NCI-H2227 (cell line): ENCODE measurements at regions not wholly inside any gene's neighbourhood (a gene's known extent, or its start where the extent isn't known, plus 50 kb on each side); places are given as distances from the start of the nearest gene placed in this dataset.

Experiments
- DNase-seq: peaks from one replicate; lab custom pipeline; 2025; ENCODE audit not compliant: unreplicated experiment; lab: John Stamatoyannopoulos, UW

GRCh38 chr5:158413122-158413680 is 554.3 kb upstream of the CLINT1 start:
- DNase-seq, result no peak

- DNase-seq, result no peak
These were observed 552.0 kb upstream of the CLINT1 start for GRCh38 chr5:158410976-158411375.

DNA sequence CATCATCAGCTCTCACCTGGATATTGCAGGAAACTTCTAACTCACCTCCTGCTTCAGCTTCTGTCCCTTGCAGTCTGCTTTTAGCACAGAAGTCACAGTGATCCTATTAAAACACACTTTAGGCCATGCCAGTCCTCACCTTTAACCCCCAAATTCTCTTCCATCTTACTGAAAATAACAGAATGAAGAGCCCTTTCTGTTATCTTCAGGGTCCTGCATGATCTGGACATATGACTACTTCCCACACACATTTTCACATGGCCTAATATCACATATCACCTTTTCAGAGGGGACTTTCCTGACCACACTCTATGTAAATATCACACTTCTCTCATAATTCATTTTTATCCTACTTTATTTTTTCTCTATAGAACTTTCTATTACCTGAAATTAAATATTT is 550.6 kb upstream of the CLINT1 start:
- DNase-seq, result no peak

DNA sequence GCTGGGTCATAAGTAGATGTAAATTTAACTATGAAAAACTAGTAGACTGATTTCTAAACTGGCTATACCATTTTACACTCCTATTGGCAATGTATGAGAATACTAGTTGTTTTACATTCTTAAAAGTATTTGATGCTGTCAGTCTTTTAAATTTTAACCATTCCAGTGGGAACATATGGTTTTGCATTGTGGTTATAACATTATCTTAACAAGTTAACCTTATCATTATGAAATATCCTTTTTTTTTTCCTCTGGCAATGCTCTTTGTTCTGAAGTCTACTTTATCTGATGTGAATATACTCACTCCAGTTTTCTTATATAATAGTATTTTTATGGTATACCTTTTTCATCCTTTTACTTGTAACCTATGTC is 548.9 kb upstream of the CLINT1 start:
- no peak for DNase-seq

DNA sequence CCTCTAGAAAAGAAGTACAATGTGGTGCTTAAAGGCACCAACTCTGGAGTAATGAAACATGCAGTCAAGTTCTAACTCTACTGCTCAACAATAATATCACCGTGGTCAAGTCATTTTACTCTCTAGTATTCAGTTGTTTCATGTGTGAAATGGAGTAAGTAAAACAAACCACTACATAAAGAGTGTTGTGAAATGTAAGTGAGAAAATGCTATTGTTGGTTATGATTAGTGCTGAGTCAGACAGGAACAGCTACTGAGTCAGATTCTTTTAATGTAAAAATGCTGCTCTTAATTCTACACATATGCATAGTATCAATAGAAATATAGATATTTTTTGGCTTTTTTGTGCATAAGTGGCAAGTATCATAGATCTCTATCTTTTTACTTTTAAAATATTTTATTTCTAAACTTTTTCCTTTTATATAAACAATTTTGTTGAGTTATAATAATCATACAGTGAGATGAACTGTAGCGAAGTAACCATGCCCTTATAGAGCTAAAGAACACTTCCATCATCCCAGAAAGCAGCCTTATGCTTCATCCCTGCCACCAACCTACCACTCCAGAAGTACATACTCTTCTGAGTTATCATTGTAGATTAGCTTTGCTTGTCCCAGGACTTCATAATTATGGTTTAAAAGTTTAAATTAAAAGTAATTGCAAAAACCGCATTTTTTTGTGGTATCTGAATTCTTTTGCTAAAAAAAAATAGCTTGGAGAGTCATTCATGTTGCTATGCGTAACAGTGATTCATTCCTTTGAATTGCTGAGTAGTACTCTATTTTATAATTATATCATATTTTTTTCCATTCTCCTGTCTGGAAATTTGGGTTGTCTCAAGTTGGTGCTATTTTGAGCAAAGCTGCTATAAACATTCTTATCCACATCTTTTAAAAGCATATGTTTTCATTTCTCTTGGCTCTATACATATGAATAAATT is 548.2 kb upstream of the CLINT1 start:
- no peak for DNase-seq

GRCh38 chr5:158398360-158399201 is 539.6 kb upstream of the CLINT1 start:
- no peak for DNase-seq

- DNase-seq, result no peak
These were observed 538.3 kb upstream of the CLINT1 start for GRCh38 chr5:158397278-158397677.

GRCh38 chr5:158394102-158394501 is 535.2 kb upstream of the CLINT1 start:
- no peak for DNase-seq

GRCh38 chr5:158393457-158393856 is 534.5 kb upstream of the CLINT1 start:
- DNase-seq, result no peak

DNA sequence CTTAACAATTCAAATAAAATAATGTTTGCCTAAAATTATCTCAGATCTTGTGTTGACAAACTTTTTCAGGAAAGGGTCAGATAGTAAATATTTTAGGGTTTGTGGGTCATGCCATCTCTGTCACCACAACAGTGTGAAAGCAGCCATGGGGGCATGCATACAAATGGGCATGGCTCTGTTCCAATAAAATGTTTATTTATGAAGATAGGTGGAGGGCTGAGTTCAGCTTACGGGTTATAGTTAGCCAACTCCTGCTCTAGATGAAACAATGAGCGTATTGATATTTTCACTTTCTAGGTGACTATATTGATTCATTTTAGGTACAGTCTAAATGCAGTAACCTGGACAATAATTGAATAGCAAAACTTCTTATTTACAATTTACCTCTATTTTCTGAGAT is 533.8 kb upstream of the CLINT1 start:
- no peak for DNase-seq

DNA sequence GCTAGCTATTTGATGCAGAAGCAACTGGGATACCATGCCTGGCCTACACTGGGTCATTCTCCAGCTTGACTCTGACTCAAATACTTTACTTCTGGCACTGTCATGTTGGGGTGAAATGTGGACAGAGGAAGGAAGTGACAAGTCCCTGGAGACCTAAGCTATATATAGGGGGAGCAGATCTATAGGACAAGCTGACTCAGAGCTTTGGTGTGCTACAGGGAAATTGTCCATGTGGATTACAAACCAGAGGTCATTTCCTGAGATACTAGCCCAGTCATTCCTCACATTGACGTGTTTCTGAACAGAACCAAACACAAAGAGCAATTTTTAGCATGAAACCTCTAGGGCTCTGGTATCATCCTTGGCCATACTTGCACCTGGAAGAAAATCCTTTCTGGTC is 531.6 kb upstream of the CLINT1 start:
- no peak for DNase-seq

DNA sequence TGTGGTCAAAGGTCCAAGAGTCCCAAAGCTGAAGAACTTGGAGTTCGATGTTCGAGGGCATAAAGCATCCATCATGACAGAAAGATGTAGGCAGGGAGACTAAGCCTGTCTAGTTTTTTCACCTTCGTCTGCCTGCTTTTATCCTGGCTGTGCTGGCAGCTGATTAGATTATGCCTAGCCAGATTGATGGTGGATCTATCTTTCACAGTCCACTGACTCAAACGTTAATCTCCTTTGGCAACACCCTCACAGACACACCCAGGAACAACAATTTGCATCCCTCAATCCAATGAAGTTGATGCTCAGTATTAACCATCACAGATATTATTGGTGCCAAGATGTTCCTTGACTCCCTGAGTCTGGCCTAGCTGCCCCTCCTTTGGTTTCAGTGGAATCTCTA is 530.8 kb upstream of the CLINT1 start:
- no peak for DNase-seq

- no peak for DNase-seq
These were observed 529.1 kb upstream of the CLINT1 start for GRCh38 chr5:158388021-158388420.

DNA sequence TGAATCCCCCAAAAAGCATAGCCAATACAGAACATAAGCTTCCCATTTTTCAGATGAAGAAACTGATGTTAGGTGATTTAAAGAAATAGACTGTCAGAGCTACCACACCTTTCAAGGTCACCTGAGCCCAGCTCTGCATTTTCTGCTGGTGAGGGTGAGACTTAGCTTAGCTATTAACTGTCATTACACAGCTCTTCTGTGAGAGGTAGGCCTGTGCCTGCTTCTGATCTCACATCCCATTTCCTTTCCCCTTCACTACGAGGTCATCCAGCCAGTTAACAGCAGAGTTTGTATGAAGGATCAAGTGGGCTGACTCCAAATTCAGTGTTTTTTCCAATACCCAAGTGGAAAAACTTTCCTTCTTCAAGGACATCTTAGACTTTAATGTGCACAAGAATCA is 528.6 kb upstream of the CLINT1 start:
- no peak for DNase-seq

DNA sequence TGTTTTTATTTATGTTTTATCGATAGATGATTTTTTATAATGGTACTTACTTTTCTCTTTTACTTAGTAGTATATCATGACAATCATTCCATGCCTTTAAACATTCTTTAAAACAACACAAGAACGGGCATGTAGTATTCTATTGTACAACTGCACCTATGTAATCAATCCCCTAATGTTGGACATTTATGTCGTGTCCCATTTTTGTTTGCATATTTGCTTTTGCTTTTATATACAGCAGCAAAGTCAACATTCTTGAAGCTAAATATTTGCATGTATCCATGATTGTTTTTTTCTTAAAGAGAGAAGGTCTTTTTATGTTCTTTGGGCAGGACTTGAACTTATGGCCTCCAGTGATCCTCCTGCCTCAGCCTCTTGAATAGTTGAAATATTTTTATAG is 527.0 kb upstream of the CLINT1 start:
- no peak for DNase-seq

DNA sequence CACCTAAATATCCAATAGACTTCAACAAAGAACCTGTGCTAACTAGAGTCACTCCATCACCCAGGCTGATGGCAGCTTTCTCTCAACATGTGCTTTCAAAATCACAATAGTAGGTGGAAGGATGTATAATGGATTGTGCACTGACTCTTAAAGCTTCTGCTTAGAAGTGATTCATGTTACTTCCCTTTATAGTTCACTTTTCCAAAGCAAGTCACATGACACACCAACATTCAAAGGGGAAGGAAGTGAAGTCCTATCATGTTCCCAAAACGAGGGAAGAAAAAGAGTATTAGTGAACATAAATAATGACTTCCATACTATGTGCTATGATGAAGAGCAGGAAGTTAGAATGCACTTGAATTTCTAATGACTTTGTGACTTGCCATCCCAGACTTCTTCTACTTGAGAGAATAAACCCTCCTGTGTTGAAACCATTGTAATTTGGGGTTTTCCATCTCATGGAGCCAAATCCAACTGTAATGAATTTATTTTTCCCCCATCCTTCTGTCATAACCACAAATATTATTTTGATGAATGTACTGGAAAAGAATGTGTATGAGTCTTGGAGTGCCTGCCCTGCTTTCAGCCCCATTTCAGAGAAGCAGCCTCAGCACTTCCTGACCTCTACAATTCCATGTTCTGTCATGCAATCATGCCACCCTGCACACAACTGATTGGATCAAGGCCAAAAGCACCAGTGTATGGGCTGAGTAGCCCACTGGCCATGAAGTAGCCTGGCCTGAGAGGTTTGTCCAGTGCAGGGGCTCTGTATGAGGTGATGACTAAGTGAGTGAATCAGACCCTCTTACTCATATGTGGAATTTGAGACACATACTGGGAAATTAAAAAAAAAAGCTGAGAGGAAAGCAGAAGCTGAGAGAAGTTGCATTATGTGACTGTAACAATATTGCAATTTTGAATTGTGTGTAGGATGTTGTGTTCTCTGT is 525.9 kb upstream of the CLINT1 start:
- DNase-seq, result no peak

- DNase-seq, result no peak
These were observed 524.5 kb upstream of the CLINT1 start for GRCh38 chr5:158383486-158383885.

GRCh38 chr5:158382473-158382872 is 523.5 kb upstream of the CLINT1 start:
- DNase-seq, result no peak

- no peak for DNase-seq
These were observed 522.7 kb upstream of the CLINT1 start for GRCh38 chr5:158381614-158382160.

- DNase-seq, result no peak
These were observed 521.7 kb upstream of the CLINT1 start for GRCh38 chr5:158380661-158381060.
